A673 (cell line): ENCODE measurements at regions not wholly inside any gene's neighbourhood (a gene's known extent, or its start where the extent isn't known, plus 50 kb on each side); places are given as distances from the start of the nearest gene placed in this dataset.
"Not testable (repeated sequence)": the region's sequence is repeated elsewhere in the genome, so short reads cannot be mapped to it uniquely, and the experiment has no call there.

ENCODE experiments used
- BruUV-seq: library from RNA; stranded (reverse); fragments of 400-500 nt; replicated peaks from 2 replicates; lab custom pipeline; 2021; lab: Mats Ljungman, UMichigan
- CTCF ChIA-PET: fragments of 300-600 bp; sonication (Branson Sonifier 250); formaldehyde crosslinking; loops from one replicate; lab custom pipeline; 2022; ENCODE audit warnings: antibody characterized with exemption; lab: Charles Lee
- POLR2A ChIA-PET: fragments of 300-600 bp; sonication (Branson Sonifier 250); formaldehyde crosslinking; loops from one replicate; lab custom pipeline; 2022; ENCODE audit warnings: antibody characterized with exemption; ENCODE audit not compliant: low non-redundant PET; lab: Charles Lee
- DNase-seq: peaks from one replicate; pipeline ENCODE4 v3.0.0-alpha.2; 2015; ENCODE audit warnings: low spot score
- H3K27ac ChIP-seq: fragments of 200-600 bp; sonication (generic); 2 replicates; pipeline ENCODE4 v1.5.1; 2016; ENCODE audit warnings: mixed run types, low read depth, mild to moderate bottlenecking, mixed read lengths, antibody characterized with exemption, low read length; ENCODE audit not compliant: poor library complexity, severe bottlenecking
- H3K27me3 ChIP-seq: fragments of 200-600 bp; sonication (generic); replicated peaks from 2 replicates; pipeline ENCODE4 v1.6.1; 2017; ENCODE audit warnings: mixed run types, low read depth, mild to moderate bottlenecking, mixed read lengths, antibody characterized with exemption, low read length; ENCODE audit not compliant: insufficient read depth, poor library complexity
- H3K36me3 ChIP-seq: fragments of 200-600 bp; sonication (generic); 2 replicates; pipeline ENCODE4 v1.6.1; 2016; ENCODE audit warnings: mixed run types, mild to moderate bottlenecking, mixed read lengths, antibody characterized with exemption, low read length; ENCODE audit not compliant: insufficient read depth, poor library complexity, severe bottlenecking
- H3K4me1 ChIP-seq: fragments of 200-600 bp; sonication (generic); 2 replicates; pipeline ENCODE4 v1.6.1; 2017; ENCODE audit warnings: mixed run types, mild to moderate bottlenecking, mixed read lengths, antibody characterized with exemption, low read length; ENCODE audit not compliant: insufficient read depth, poor library complexity, severe bottlenecking
- H3K4me3 ChIP-seq: fragments of 200-600 bp; sonication (generic); 2 replicates; pipeline ENCODE4 v1.5.1; 2016; ENCODE audit warnings: low read depth, mixed run types, mild to moderate bottlenecking, mixed read lengths, low read length; ENCODE audit not compliant: poor library complexity, severe bottlenecking
- H3K9me3 ChIP-seq: fragments of 200-600 bp; sonication (generic); 2 replicates; pipeline ENCODE4 v1.6.1; 2016; ENCODE audit warnings: mixed run types, low read depth, mild to moderate bottlenecking, mixed read lengths, antibody characterized with exemption, low read length; ENCODE audit not compliant: poor library complexity, severe bottlenecking
- CTCF ChIP-seq: fragments of 300-800, 200-600 bp; sonication (generic); conservative IDR thresholded peaks from 2 replicates; pipeline ENCODE4 v1.5.1; 2017; ENCODE audit warnings: low read depth, mild to moderate bottlenecking, antibody characterized with exemption, low read length, moderate library complexity, mixed read lengths
- EZH2 ChIP-seq: fragments of 200-600 bp; sonication (generic); IDR thresholded peaks from 2 replicates; pipeline ENCODE4 v1.6.1; 2017; ENCODE audit warnings: borderline replicate concordance, low read depth, mild to moderate bottlenecking, mixed read lengths, antibody characterized with exemption, low read length; ENCODE audit not compliant: poor library complexity, severe bottlenecking
- intact Hi-C: fragments of 100-400 bp; cut with micrococcal nuclease; formaldehyde crosslinking; loops from one replicate; pipeline ENCODE4 v1.10.0; 2022; ENCODE audit not compliant: unreplicated experiment

- intact Hi-C loops: no loop called here
- Histone ChIP-seq H3K9me3 (no peaks in the 10 kb centered on the region), H3K27ac (no peak overlapping the region), H3K4me3 (no peak overlapping the region), H3K27me3 (peaks cover 86% of the 10 kb centered on the region), H3K4me1 (no peaks in the 10 kb centered on the region), H3K36me3 (no peaks in the 10 kb centered on the region)
- no peak for TF ChIP-seq EZH2
- no peak for TF ChIP-seq CTCF
- BruUV-seq: no TSS peak
- ChIA-PET CTCF (no interaction called here), POLR2A (no interaction called here)
- DNase-seq: no peak
Measured at GRCh38 chr16:86351041-86351784, 159.1 kb upstream of the FOXF1 start.

- CTCF ChIA-PET, H3K4me3 ChIP-seq, intact Hi-C loops, H3K4me1 ChIP-seq, POLR2A ChIA-PET, H3K36me3 ChIP-seq, BruUV-seq, H3K27ac ChIP-seq, DNase-seq, H3K9me3 ChIP-seq: not testable (repeated sequence)
- H3K27me3 ChIP-seq: peaks cover 81% of the 10 kb centered on the region
Measured at GRCh38 chr16:86351785-86352139, 158.6 kb upstream of the FOXF1 start.

GRCh38 chr16:86353148-86353547, 157.2 kb upstream of the FOXF1 start:
- intact Hi-C loops: no loop called here
- Histone ChIP-seq H3K4me3 (no peak overlapping the region), H3K9me3 (no peaks in the 10 kb centered on the region), H3K27me3 (peaks cover 77% of the 10 kb centered on the region), H3K27ac (no peak overlapping the region), H3K4me1 (no peaks in the 10 kb centered on the region), H3K36me3 (no peaks in the 10 kb centered on the region)
- POLR2A ChIA-PET: no interaction called here
- CTCF ChIA-PET: no interaction called here
- no peak for TF ChIP-seq CTCF
- no peak for TF ChIP-seq EZH2
- DNase-seq: peak; percentile 43
- no TSS peak for BruUV-seq

- intact Hi-C loops: no loop called here
- Histone ChIP-seq H3K27ac (no peak overlapping the region), H3K36me3 (no peaks in the 10 kb centered on the region), H3K9me3 (no peaks in the 10 kb centered on the region), H3K27me3 (peaks cover 78% of the 10 kb centered on the region), H3K4me1 (no peaks in the 10 kb centered on the region), H3K4me3 (no peak overlapping the region)
- BruUV-seq: no TSS peak
- CTCF ChIA-PET: no interaction called here
- DNase-seq: no peak
- POLR2A ChIA-PET: no interaction called here
- TF ChIP-seq CTCF: no peak
- no peak for TF ChIP-seq EZH2
Measured at GRCh38 chr16:86353948-86354347, 156.4 kb upstream of the FOXF1 start.
